Activated B cell treated with CpG ODN at 0.5 μM for 24 hours (primary cell): ENCODE measurements at regions not wholly inside any gene's neighbourhood (a gene's known extent, or its start where the extent isn't known, plus 50 kb on each side); places are given as distances from the start of the nearest gene placed in this dataset.
"Not testable (repeated sequence)": the region's sequence is repeated elsewhere in the genome, so short reads cannot be mapped to it uniquely, and the experiment has no call there.

ENCODE experiments used
- ATAC-seq: fragments of 200-7000 bp; cut with Tn5 transposase; one replicate; pipeline ENCODE4 v1.10.0; 2021; ENCODE audit warnings: low read depth, mild to moderate bottlenecking, moderate library complexity
- CTCF ChIA-PET: fragments of 350-600 bp; sonication (Branson Sonifier 250); formaldehyde crosslinking; loops from one replicate; lab custom pipeline; 2021; ENCODE audit warnings: antibody characterized with exemption; lab: Charles Lee
- POLR2A ChIA-PET: fragments of 350-600 bp; sonication (Branson Sonifier 250); formaldehyde crosslinking; loops from one replicate; lab custom pipeline; 2021; ENCODE audit warnings: antibody characterized with exemption; lab: Charles Lee
- DNase-seq: peaks from one replicate; pipeline ENCODE4 v3.0.0; 2022
- H3K27ac Mint-ChIP-seq: one replicate; pipeline ENCODE4 v1.8.0; 2020; ENCODE audit warnings: mixed read lengths
- H3K27me3 Mint-ChIP-seq: one replicate; pipeline ENCODE4 v1.8.0; 2021; ENCODE audit warnings: mixed read lengths
- H3K36me3 Mint-ChIP-seq: one replicate; pipeline ENCODE4 v1.8.0; 2021; ENCODE audit warnings: low read depth, mixed read lengths
- H3K4me1 Mint-ChIP-seq: one replicate; pipeline ENCODE4 v1.8.0; 2021; ENCODE audit warnings: mixed read lengths
- H3K4me3 Mint-ChIP-seq: one replicate; pipeline ENCODE4 v1.8.0; 2020; ENCODE audit warnings: mild to moderate bottlenecking, mixed read lengths
- H3K9me3 Mint-ChIP-seq: one replicate; pipeline ENCODE4 v1.8.0; 2020; ENCODE audit warnings: mixed read lengths
- intact Hi-C: fragments of 100-400 bp; cut with micrococcal nuclease; formaldehyde crosslinking; loops from one replicate; pipeline ENCODE4 v1.15.1; 2024
- TF ChIP-seq, protein P1 (sequence below): fragments of 200-600 bp; IDR thresholded peaks from one replicate; pipeline ENCODE4 v1.8.0; 2022; ENCODE audit warnings: antibody characterized with exemption, mild to moderate bottlenecking

DNA sequence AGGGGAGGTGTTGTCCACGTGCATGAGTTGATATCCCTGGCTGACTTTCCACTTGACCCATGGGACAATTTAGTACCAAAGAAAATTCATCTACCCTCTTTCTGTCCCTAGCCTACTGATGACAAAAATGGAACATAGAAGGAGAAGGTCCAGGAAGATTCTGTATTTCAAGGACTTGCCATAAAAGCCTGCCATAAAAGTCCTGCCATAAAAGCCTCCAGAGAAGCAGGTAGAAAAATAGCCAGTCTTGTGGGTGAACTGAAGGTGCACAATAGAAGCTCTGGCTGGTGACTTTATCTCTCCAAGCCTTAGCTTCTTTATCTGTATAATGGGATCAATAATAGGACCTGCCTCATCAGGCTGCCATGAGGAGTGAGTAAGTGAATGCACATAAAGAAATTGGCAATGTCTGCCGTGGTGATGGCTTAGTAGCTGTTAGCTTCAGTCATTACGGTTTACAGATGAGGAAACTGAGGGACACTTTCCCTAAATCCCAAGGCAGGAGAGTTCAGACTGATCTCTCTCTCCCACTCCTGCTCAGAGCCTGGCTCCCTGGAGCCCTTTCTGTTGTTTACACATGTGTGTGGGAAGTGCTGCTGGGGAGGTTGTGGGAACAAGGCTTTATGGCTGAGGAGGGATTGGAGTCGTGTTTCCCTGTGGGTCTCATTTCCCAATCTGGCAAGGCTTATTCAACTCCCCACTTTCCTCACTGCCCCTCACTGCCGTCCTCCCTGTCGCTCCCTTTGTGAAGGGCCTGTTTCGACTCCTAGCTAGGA lies 101.5 kb downstream of the TRIM43 start:
- CTCF ChIA-PET, DNase-seq, H3K27ac Mint-ChIP-seq, ATAC-seq, H3K4me3 Mint-ChIP-seq, H3K36me3 Mint-ChIP-seq, H3K9me3 Mint-ChIP-seq, H3K4me1 Mint-ChIP-seq, intact Hi-C loops, POLR2A ChIA-PET: not testable (repeated sequence)
- H3K27me3 Mint-ChIP-seq = peaks cover 34% of the 10 kb centered on the region

DNA sequence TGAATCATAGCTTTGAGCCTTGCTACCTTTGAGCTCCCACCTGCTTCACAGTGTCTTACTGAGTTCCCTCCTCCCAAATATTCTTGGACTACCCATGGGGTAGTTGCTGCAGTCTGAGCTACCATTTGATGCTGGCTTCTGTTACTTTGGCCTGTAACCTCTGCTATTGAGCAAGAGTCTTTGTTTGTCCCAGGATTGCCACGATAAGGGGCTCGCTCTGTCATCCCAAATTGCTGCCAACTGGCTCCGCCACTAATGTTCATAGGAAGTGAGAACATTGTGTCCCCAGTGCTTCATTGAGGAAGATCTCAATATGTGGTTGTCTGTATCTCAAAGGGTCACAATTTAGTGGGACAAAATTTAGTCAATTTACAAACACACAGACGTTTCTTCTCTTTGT lies 103.8 kb downstream of the TRIM43 start:
- DNase-seq (no peak), ATAC-seq (no peak)
- Mint-ChIP-seq H3K27ac (no peak overlapping the region), H3K4me1 (no peaks in the 10 kb centered on the region), H3K27me3 (peaks cover 45% of the 10 kb centered on the region), H3K4me3 (no peak overlapping the region), H3K36me3 (no peaks in the 10 kb centered on the region), H3K9me3 (no peaks in the 10 kb centered on the region)
- POLR2A ChIA-PET = no interaction called here
- TF ChIP-seq, protein P1, sequence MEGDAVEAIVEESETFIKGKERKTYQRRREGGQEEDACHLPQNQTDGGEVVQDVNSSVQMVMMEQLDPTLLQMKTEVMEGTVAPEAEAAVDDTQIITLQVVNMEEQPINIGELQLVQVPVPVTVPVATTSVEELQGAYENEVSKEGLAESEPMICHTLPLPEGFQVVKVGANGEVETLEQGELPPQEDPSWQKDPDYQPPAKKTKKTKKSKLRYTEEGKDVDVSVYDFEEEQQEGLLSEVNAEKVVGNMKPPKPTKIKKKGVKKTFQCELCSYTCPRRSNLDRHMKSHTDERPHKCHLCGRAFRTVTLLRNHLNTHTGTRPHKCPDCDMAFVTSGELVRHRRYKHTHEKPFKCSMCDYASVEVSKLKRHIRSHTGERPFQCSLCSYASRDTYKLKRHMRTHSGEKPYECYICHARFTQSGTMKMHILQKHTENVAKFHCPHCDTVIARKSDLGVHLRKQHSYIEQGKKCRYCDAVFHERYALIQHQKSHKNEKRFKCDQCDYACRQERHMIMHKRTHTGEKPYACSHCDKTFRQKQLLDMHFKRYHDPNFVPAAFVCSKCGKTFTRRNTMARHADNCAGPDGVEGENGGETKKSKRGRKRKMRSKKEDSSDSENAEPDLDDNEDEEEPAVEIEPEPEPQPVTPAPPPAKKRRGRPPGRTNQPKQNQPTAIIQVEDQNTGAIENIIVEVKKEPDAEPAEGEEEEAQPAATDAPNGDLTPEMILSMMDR = no peak
- CTCF ChIA-PET = no interaction called here
- intact Hi-C loops = no loop called here

DNA sequence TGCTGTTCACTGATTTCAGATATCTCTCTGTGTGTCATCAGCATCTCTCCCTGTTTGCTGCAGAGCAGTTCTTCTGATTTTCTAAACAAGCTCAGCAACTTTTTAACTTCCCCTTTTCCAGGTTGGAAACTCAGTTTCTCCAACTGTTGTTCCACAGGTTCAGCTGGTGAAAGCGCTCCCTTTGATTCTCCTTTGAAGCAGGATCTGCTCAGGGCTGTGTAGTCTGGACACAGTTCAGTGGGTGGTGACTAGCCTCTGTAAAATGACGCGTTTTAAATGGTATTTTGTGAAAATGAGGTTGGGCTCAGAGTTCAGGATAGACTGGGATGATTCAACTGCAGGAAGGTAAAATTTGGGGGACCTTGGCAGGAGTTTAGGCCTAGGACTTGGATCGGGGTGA lies 106.3 kb downstream of the TRIM43 start:
- CTCF ChIA-PET = no interaction called here
- no peak for ATAC-seq
- intact Hi-C loops = no loop called here
- POLR2A ChIA-PET = no interaction called here
- Mint-ChIP-seq H3K36me3 (no peaks in the 10 kb centered on the region), H3K27ac (no peak overlapping the region), H3K4me1 (no peaks in the 10 kb centered on the region), H3K27me3 (peaks cover 48% of the 10 kb centered on the region), H3K4me3 (no peak overlapping the region), H3K9me3 (no peaks in the 10 kb centered on the region)
- TF ChIP-seq, protein P1 = no peak
- DNase-seq = no peak

DNA sequence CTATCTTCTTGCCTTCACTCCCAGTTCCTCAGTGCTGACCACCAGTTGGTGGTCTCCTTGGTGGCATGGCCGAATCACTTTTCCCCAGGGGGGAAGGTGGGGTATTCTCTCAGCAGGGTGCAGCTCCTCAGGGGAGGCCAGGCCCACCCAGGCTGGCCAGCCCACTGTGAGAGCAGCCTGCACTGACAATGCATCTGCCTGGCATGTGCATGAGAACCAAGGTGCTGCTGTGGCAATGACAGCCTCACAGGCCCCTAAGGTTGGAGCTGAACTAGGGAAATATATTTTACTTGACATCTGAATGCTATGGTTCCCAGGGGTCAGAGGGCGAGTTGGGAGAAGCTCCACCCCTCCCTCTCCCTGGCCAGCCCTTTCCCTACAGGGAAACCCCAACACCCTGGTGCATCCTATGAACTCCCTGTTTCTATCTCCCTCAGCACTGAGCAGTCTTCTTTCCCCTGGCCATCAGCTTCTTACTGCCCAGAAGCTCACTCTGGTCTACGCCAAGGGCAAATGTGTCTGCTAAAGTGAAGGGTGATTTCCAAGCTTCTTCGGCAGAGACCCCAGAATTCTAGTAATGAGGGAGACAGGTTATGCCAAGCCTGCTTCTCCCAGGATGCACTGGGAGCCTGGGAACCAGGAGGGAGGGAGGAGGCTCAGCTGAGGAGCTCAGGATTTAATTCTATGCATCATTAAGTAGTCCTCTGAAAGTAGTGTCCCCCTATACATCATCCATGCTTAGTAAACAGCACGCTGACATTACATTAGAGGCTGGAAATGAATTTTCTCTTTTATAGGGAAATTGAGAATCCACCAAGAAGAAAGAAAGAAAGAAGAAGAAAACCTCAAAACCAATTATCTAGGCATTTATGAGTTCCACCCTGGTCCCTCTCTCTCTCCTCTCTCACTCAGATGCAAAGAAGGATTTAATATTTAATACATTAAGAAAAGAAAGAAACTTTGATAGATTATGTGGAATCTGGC lies 107.7 kb downstream of the TRIM43 start:
- ATAC-seq, H3K4me3 Mint-ChIP-seq, H3K9me3 Mint-ChIP-seq, intact Hi-C loops, H3K27ac Mint-ChIP-seq, CTCF ChIA-PET, H3K4me1 Mint-ChIP-seq, DNase-seq, POLR2A ChIA-PET, H3K36me3 Mint-ChIP-seq: not testable (repeated sequence)
- peaks cover 47% of the 10 kb centered on the region for H3K27me3 Mint-ChIP-seq

DNA sequence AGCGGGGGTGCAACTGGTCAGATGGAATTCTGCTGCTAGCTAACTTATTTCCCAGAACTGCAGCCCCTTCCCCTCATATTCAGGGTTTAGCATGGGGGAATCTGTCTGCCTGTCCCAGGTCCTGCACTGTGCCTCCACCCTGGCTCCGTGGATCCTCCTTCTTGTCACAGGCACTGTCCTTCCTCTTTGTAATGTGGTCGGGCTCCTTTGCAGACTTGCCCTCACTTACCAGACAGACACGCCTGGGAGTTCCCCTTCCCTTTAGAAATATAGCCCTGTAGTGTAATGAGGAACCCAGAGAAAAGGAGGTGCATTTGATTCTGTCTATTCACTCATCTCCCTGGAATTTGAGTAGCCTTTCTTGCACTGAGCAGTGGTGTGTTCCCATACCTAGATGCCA lies 108.7 kb downstream of the TRIM43 start:
- TF ChIP-seq, protein P1 = no peak
- POLR2A ChIA-PET = no interaction called here
- intact Hi-C loops = no loop called here
- Mint-ChIP-seq H3K4me3 (no peak overlapping the region), H3K4me1 (no peaks in the 10 kb centered on the region), H3K36me3 (no peaks in the 10 kb centered on the region), H3K27ac (no peak overlapping the region), H3K9me3 (no peaks in the 10 kb centered on the region), H3K27me3 (peaks cover 39% of the 10 kb centered on the region)
- DNase-seq (no peak), ATAC-seq (no peak)
- CTCF ChIA-PET = no interaction called here

DNA sequence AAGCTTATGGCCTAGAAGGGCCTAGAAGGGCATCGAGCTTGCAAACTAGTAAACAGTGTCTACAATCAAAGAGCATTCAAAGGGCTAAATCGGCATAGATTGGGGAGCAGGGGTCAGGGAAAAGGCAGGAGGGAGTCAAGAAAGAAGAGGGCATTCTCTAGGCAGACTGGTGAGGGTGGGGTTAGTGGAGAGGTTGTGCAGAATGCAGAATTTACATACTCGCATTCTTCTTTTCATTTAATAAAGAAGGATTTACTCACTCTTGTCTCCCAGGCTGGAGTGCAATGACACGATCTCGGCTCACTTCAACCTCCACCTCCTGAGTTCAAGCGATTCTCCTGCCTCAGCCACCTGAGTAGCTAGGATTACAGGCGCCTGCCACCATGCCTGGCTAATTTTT lies 110.7 kb downstream of the TRIM43 start:
- TF ChIP-seq, protein P1 = no peak
- no peaks in the 10 kb centered on the region for H3K9me3 Mint-ChIP-seq
- DNase-seq = no peak
- no peak for ATAC-seq
- no peaks in the 10 kb centered on the region for H3K4me1 Mint-ChIP-seq
- CTCF ChIA-PET = no interaction called here
- no peaks in the 10 kb centered on the region for H3K36me3 Mint-ChIP-seq
- POLR2A ChIA-PET = no interaction called here
- peaks cover 23% of the 10 kb centered on the region for H3K27me3 Mint-ChIP-seq
- no peak overlapping the region for H3K27ac Mint-ChIP-seq
- intact Hi-C loops = no loop called here
- no peak overlapping the region for H3K4me3 Mint-ChIP-seq

DNA sequence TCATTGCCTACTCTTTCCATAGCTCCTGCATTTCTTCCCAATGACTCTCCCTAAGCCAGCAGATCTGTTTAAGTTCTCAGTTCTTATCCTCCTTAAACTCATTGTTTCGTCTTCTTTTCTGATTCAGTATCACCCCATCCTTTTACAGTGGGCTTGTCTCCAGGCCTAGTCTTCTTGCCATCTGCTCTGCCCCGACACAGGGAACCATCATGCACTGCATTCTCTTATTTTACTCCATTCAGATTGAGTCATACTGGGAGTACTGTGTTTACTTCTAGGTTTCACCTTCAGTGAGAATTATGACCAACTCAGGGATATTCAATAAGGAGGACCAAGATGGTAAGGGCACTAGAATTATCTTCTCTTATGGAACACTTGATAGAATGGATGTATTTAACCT lies 115.4 kb downstream of the TRIM43 start:
- DNase-seq, H3K27ac Mint-ChIP-seq, H3K4me3 Mint-ChIP-seq, H3K9me3 Mint-ChIP-seq, ATAC-seq, POLR2A ChIA-PET, H3K27me3 Mint-ChIP-seq, H3K4me1 Mint-ChIP-seq, CTCF ChIA-PET, H3K36me3 Mint-ChIP-seq, intact Hi-C loops: not testable (repeated sequence)
